ENCODE measurements at regions not wholly inside any gene's neighbourhood (a gene's known extent, or its start where the extent isn't known, plus 50 kb on each side); places are given as distances from the start of the nearest gene placed in this dataset.

DNA sequence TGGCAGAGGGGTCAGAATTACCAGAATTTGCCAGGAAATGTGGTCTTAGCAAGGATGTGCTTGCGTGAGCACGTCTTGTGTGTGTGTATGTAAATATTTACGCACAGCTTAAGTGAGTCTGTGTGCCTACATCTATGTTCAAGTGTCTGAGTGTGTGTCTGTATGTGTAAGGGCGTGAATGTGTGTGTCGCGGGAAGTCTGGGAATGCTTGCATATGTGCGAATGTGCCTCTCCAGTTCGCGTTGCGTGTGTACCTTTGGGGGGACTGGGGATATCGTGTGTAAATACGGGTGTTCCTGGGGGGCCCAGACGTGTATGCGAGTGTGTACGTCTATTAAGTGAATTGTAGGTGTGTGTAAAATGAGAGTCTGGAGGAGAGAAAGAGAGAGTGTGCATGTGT, 68.6 kb upstream of the POU3F1 start:
- H3K9me3 ChIP-seq (replicated peaks; ENCODE audit: control insufficient read depth, insufficient read depth, low read length): no peaks in the 10 kb centered on the region
- H3K4me3 ChIP-seq (replicated peaks in 1 of 3; ENCODE audit: insufficient read depth in 1 of 3, low read depth in 1 of 3, low read length in 3 of 3): no peak overlapping the region
- H3K4me2 ChIP-seq (ENCODE audit: insufficient read depth, low read length): no peak overlapping the region
- dilution Hi-C loops (cut with MboI; ENCODE audit: extremely low pct_ligation_motif_present, low sequenced_read_pairs) (no loop called here), intact Hi-C loops (cut with micrococcal nuclease) (loop anchor here (10.0 kb wide), 1 partner anchor 720 kb away; no protein-coding TSS in a partner anchor)
- BruUV-seq (replicated peaks): no TSS peak
- DNase-seq (ENCODE audit: low read depth, low spot score) (no peak), FAIRE-seq (no peak)
- ChIA-PET CTCF (interaction anchor here (1.3 to 1.6 kb wide), 3 partner anchors 23 to 44 kb away, joined by 3 to 8 read pairs (median 3); no protein-coding TSS in a partner anchor), POLR2A (no interaction called here)
- no peak overlapping the region for H3K9ac ChIP-seq (replicated peaks; ENCODE audit: extremely low read depth, insufficient read depth, low read length)
- H2AFZ ChIP-seq (ENCODE audit: low read depth, low read length): no peak overlapping the region
- peaks cover 11% of the 10 kb centered on the region for H3K4me1 ChIP-seq (ENCODE audit: control insufficient read depth, extremely low read depth, insufficient read depth, low read length)
- no peaks in the 10 kb centered on the region for H3K9me1 ChIP-seq (replicated peaks; ENCODE audit: control insufficient read depth, extremely low read depth, insufficient read depth, low read length)
- H3K36me3 ChIP-seq (ENCODE audit: control insufficient read depth in 2 of 2, extremely low read depth in 1 of 2, insufficient read depth in 2 of 2, low read length in 2 of 2): no peaks in the 10 kb centered on the region
- no peaks in the 10 kb centered on the region for H3K79me2 ChIP-seq (ENCODE audit: control insufficient read depth, insufficient read depth, low read length)
- no peaks in the 10 kb centered on the region for H4K20me1 ChIP-seq (replicated peaks; ENCODE audit: control insufficient read depth, extremely low read depth, insufficient read depth, low read length)
- peaks cover 0 to 3% of the 10 kb centered on the region in 2 experiments for H3K27me3 ChIP-seq (ENCODE audit: control insufficient read depth in 2 of 2, insufficient read depth in 2 of 2, low read length in 2 of 2)
- H3K27ac ChIP-seq (ENCODE audit: insufficient read depth, low read depth, low read length): no peak overlapping the region
- no peak for TF ChIP-seq MYC (IDR thresholded peaks at IDR 0.05; ENCODE audit: low read depth, low read length)
- no peak for TF ChIP-seq POLR2AphosphoS5 (IDR thresholded peaks at IDR 0.05; ENCODE audit: insufficient read depth, low read depth, low read length)
- TF ChIP-seq, protein P1, sequence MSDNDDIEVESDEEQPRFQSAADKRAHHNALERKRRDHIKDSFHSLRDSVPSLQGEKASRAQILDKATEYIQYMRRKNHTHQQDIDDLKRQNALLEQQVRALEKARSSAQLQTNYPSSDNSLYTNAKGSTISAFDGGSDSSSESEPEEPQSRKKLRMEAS (IDR thresholded peaks at IDR 0.05; ENCODE audit: insufficient read depth, insufficient read length): no peak
- TF ChIP-seq, protein P2, sequence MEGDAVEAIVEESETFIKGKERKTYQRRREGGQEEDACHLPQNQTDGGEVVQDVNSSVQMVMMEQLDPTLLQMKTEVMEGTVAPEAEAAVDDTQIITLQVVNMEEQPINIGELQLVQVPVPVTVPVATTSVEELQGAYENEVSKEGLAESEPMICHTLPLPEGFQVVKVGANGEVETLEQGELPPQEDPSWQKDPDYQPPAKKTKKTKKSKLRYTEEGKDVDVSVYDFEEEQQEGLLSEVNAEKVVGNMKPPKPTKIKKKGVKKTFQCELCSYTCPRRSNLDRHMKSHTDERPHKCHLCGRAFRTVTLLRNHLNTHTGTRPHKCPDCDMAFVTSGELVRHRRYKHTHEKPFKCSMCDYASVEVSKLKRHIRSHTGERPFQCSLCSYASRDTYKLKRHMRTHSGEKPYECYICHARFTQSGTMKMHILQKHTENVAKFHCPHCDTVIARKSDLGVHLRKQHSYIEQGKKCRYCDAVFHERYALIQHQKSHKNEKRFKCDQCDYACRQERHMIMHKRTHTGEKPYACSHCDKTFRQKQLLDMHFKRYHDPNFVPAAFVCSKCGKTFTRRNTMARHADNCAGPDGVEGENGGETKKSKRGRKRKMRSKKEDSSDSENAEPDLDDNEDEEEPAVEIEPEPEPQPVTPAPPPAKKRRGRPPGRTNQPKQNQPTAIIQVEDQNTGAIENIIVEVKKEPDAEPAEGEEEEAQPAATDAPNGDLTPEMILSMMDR (IDR thresholded peaks at IDR 0.05; ENCODE audit: extremely low read depth in 1 of 2, insufficient read depth in 1 of 2, low read depth in 1 of 2, low read length in 2 of 2): no peak
- TF ChIP-seq JUN (IDR thresholded peaks at IDR 0.05; ENCODE audit: borderline replicate concordance, insufficient read depth, insufficient read length, low read depth): no peak
- no peak for TF ChIP-seq EZH2 (IDR thresholded peaks at IDR 0.05; ENCODE audit: borderline replicate concordance, low read depth, low read length, severe bottlenecking)
- TF ChIP-seq GATA2 (IDR thresholded peaks at IDR 0.05; ENCODE audit: insufficient read depth, insufficient read length, low read depth, low read length): no peak
- no peak for TF ChIP-seq POLR2A (IDR thresholded peaks at IDR 0.05; ENCODE audit: low read depth, low read length)
- no peak for TF ChIP-seq FOS (IDR thresholded peaks at IDR 0.05; ENCODE audit: borderline replicate concordance, insufficient read depth, low read length)
